ENCODE measurements at regions not wholly inside any gene's neighbourhood (a gene's known extent, or its start where the extent isn't known, plus 50 kb on each side); places are given as distances from the start of the nearest gene placed in this dataset.
"Not testable (repeated sequence)": the region's sequence is repeated elsewhere in the genome, so short reads cannot be mapped to it uniquely, and the experiment has no call there.

GRCh38 chr1:159652506-159652905 lies 61.9 kb downstream of the CRP start:
- no peaks in the 10 kb centered on the region for H3K9me3 ChIP-seq (ENCODE audit: low read length)
- CTCF ChIA-PET (ENCODE audit: unreplicated experiment), result no interaction called here
- no peaks in the 10 kb centered on the region for H3K79me2 ChIP-seq (ENCODE audit: insufficient read depth, low read depth, low read length)
- no TSS peak for BruUV-seq (replicated peaks)
- POLR2A ChIA-PET, result interaction anchor here (1.0 kb wide), 1 partner anchor 9 kb away, joined by 4 read pairs; no protein-coding TSS in a partner anchor
- H3K36me3 ChIP-seq (ENCODE audit: insufficient read depth, low read length), result no peaks in the 10 kb centered on the region
- intact Hi-C loops (cut with micrococcal nuclease; ENCODE audit: unreplicated experiment), result no loop called here
- H3K4me1 ChIP-seq (ENCODE audit: insufficient read depth, low read length, poor library complexity, severe bottlenecking), result no peaks in the 10 kb centered on the region
- no peak overlapping the region for H3K4me2 ChIP-seq (ENCODE audit: low read length)
- no peak overlapping the region for H2AFZ ChIP-seq (ENCODE audit: low read length)
- TF ChIP-seq CTCF (conservative IDR thresholded peaks at IDR 0.05; ENCODE audit: low read length), result no peak
- DNase-seq (ENCODE audit: low spot score), result no peak
- H3K4me3 ChIP-seq (ENCODE audit: low read depth, low read length, poor library complexity, severe bottlenecking), result no peak overlapping the region
- no peaks in the 10 kb centered on the region for H3K9me2 ChIP-seq (ENCODE audit: insufficient read depth, low read length)
- no peaks in the 10 kb centered on the region for H4K20me1 ChIP-seq (ENCODE audit: insufficient read depth, low read length)
- H3K27ac ChIP-seq (ENCODE audit: low read depth, low read length, poor library complexity, severe bottlenecking), result no peak overlapping the region

- CTCF ChIA-PET (ENCODE audit: unreplicated experiment), result no interaction called here
- intact Hi-C loops (cut with micrococcal nuclease; ENCODE audit: unreplicated experiment), result no loop called here
- no TSS peak for BruUV-seq (replicated peaks)
- H3K79me2 ChIP-seq (ENCODE audit: insufficient read depth, low read depth, low read length), result no peaks in the 10 kb centered on the region
- no peak for TF ChIP-seq EZH2phosphoT487 (IDR thresholded peaks at IDR 0.05; ENCODE audit: borderline replicate concordance, low read depth, low read length)
- no peak for TF ChIP-seq CTCF (conservative IDR thresholded peaks at IDR 0.05; ENCODE audit: low read length)
- no peak overlapping the region for H2AFZ ChIP-seq (ENCODE audit: low read length)
- DNase-seq (ENCODE audit: low spot score), result no peak
- no peaks in the 10 kb centered on the region for H4K20me1 ChIP-seq (ENCODE audit: insufficient read depth, low read length)
- no peak overlapping the region for H3K4me2 ChIP-seq (ENCODE audit: low read length)
- no peaks in the 10 kb centered on the region for H3K9me3 ChIP-seq (ENCODE audit: low read length)
- H3K4me1 ChIP-seq (ENCODE audit: insufficient read depth, low read length, poor library complexity, severe bottlenecking), result no peaks in the 10 kb centered on the region
- no peaks in the 10 kb centered on the region for H3K36me3 ChIP-seq (ENCODE audit: insufficient read depth, low read length)
- H3K4me3 ChIP-seq (ENCODE audit: low read depth, low read length, poor library complexity, severe bottlenecking), result no peak overlapping the region
- H3K27ac ChIP-seq (ENCODE audit: low read depth, low read length, poor library complexity, severe bottlenecking), result no peak overlapping the region
- POLR2A ChIA-PET, result interaction anchor here (1.0 kb wide), 1 partner anchor 8 kb away, joined by 4 read pairs; no protein-coding TSS in a partner anchor
- no peaks in the 10 kb centered on the region for H3K9me2 ChIP-seq (ENCODE audit: insufficient read depth, low read length)
These were observed 61.2 kb downstream of the CRP start for GRCh38 chr1:159653201-159653600.

GRCh38 chr1:159657477-159657876 lies 56.9 kb downstream of the CRP start:
- H2AFZ ChIP-seq (ENCODE audit: low read length); H3K79me2 ChIP-seq (ENCODE audit: insufficient read depth, low read depth, low read length); H4K20me1 ChIP-seq (ENCODE audit: insufficient read depth, low read length); H3K9me2 ChIP-seq (ENCODE audit: insufficient read depth, low read length); CTCF ChIA-PET (ENCODE audit: unreplicated experiment); intact Hi-C loops (cut with micrococcal nuclease; ENCODE audit: unreplicated experiment); H3K36me3 ChIP-seq (ENCODE audit: insufficient read depth, low read length); DNase-seq (ENCODE audit: low spot score); H3K4me1 ChIP-seq (ENCODE audit: insufficient read depth, low read length, poor library complexity, severe bottlenecking); BruUV-seq (replicated peaks); H3K4me2 ChIP-seq (ENCODE audit: low read length); H3K4me3 ChIP-seq (ENCODE audit: low read depth, low read length, poor library complexity, severe bottlenecking); H3K27ac ChIP-seq (ENCODE audit: low read depth, low read length, poor library complexity, severe bottlenecking); H3K9me3 ChIP-seq (ENCODE audit: low read length): not testable (repeated sequence)
- POLR2A ChIA-PET, result interaction anchor here (0.7 kb wide), 1 partner anchor 8 kb away, joined by 3 read pairs; no protein-coding TSS in a partner anchor
